ENCODE measurements at regions not wholly inside any gene's neighbourhood (a gene's known extent, or its start where the extent isn't known, plus 50 kb on each side); places are given as distances from the start of the nearest gene placed in this dataset.

DNA sequence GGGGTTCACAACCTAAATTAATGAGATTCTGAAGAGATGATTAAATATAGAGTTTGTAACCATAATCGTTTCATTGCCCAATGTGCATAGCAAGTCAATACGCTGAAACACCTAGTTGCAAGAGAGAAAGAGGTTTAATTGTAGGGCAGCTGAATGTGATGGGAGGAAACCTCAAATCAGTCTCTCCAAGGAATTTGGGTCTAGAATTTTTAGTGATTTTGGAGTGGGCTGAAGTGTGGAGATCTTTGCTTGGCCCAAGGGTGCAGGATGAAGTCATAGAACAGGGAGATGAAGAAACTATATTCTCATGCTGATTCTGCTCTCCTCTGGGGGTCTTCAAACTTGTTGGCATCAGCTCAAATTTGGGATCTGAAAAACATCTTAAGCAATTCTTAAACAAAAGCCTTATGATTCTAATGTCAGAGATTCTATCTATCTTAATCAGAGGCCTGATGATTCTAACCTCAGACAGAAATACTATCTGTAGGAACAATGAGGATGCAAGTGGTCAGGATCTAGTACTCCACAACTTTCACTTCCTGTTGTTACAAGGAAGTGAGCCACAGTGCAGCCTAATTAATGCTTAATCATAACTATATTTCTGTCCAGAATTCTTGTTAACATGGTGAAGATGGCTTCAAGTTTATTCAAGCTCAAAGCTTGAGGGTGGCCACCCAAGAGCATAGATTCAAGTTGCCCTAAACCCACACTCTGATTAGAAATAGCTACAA, 80.2 kb upstream of the FUT8 start:
- TF ChIP-seq, protein P1, sequence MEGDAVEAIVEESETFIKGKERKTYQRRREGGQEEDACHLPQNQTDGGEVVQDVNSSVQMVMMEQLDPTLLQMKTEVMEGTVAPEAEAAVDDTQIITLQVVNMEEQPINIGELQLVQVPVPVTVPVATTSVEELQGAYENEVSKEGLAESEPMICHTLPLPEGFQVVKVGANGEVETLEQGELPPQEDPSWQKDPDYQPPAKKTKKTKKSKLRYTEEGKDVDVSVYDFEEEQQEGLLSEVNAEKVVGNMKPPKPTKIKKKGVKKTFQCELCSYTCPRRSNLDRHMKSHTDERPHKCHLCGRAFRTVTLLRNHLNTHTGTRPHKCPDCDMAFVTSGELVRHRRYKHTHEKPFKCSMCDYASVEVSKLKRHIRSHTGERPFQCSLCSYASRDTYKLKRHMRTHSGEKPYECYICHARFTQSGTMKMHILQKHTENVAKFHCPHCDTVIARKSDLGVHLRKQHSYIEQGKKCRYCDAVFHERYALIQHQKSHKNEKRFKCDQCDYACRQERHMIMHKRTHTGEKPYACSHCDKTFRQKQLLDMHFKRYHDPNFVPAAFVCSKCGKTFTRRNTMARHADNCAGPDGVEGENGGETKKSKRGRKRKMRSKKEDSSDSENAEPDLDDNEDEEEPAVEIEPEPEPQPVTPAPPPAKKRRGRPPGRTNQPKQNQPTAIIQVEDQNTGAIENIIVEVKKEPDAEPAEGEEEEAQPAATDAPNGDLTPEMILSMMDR (conservative IDR thresholded peaks at IDR 0.05; ENCODE audit: low read depth, low read length): no peak
- TF ChIP-seq BHLHE40 (IDR thresholded peaks at IDR 0.05; ENCODE audit: low read depth, low read length): no peak
- TF ChIP-seq, protein P2, sequence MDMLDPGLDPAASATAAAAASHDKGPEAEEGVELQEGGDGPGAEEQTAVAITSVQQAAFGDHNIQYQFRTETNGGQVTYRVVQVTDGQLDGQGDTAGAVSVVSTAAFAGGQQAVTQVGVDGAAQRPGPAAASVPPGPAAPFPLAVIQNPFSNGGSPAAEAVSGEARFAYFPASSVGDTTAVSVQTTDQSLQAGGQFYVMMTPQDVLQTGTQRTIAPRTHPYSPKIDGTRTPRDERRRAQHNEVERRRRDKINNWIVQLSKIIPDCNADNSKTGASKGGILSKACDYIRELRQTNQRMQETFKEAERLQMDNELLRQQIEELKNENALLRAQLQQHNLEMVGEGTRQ (IDR thresholded peaks at IDR 0.05; ENCODE audit: low read depth, low read length): no peak
- no peak for TF ChIP-seq RAD21 (IDR thresholded peaks at IDR 0.05; ENCODE audit: low read length)
- TF ChIP-seq RCOR1 (IDR thresholded peaks at IDR 0.05; ENCODE audit: insufficient replicate concordance, low read length): no peak
- no peak for TF ChIP-seq POLR2A (IDR thresholded peaks at IDR 0.05; ENCODE audit: low read depth, low read length)
- TF ChIP-seq CEBPB (IDR thresholded peaks at IDR 0.05; ENCODE audit: low read depth, low read length): no peak
- TF ChIP-seq FOS (IDR thresholded peaks at IDR 0.05; ENCODE audit: low read depth, low read length): no peak
- TF ChIP-seq CHD1 (IDR thresholded peaks at IDR 0.05; ENCODE audit: low read depth, low read length): no peak
- no peak for TF ChIP-seq RFX5 (IDR thresholded peaks at IDR 0.05; ENCODE audit: low read depth, low read length)
- no peak for TF ChIP-seq MXI1 (IDR thresholded peaks at IDR 0.05; ENCODE audit: borderline replicate concordance, low read depth, low read length)
- TF ChIP-seq MAFK (IDR thresholded peaks at IDR 0.05; ENCODE audit: low read depth, low read length): no peak
- TF ChIP-seq SMC3 (IDR thresholded peaks at IDR 0.05; ENCODE audit: low read depth, low read length): no peak

All from IMR-90 (cell line).